ENCODE measurements at regions not wholly inside any gene's neighbourhood (a gene's known extent, or its start where the extent isn't known, plus 50 kb on each side); places are given as distances from the start of the nearest gene placed in this dataset.

GRCh38 chr16:59392911-59393310 lies 658.8 kb upstream of the GOT2 start:
- TF ChIP-seq POLR2AphosphoS5 (IDR thresholded peaks at IDR 0.05; ENCODE audit: low read depth, low read length): no peak
- TF ChIP-seq TAF1 (IDR thresholded peaks at IDR 0.05; ENCODE audit: borderline replicate concordance, insufficient read depth, low read length): no peak
- no peak for TF ChIP-seq REST (IDR thresholded peaks at IDR 0.05; ENCODE audit: insufficient read depth in 1 of 2, low read depth in 2 of 2, low read length in 2 of 2)
- TF ChIP-seq SIN3A (IDR thresholded peaks at IDR 0.05; ENCODE audit: borderline replicate concordance, insufficient read depth, low read length): no peak

Measured in PFSK-1 (cell line).